OCI-LY1 (cell line): ENCODE measurements at regions not wholly inside any gene's neighbourhood (a gene's known extent, or its start where the extent isn't known, plus 50 kb on each side); places are given as distances from the start of the nearest gene placed in this dataset.

Experiments
- H2AFZ ChIP-seq: fragments of 200-600 bp; sonication (generic), shearing (Covaris generic); 2 replicates; pipeline ENCODE4 v1.6.0; 2014; ENCODE audit warnings: antibody characterized with exemption, mild to moderate bottlenecking, low read length
- H3F3A ChIP-seq: fragments of 200-600 bp; sonication (generic), shearing (Covaris generic); 2 replicates; pipeline ENCODE4 v1.6.0; 2014; ENCODE audit warnings: mild to moderate bottlenecking, antibody characterized with exemption, low read length, moderate library complexity; ENCODE audit not compliant: insufficient read depth
- H3K27ac ChIP-seq: fragments of 200-600 bp; sonication (generic); 2 replicates; pipeline ENCODE4 v1.5.1; 2014; ENCODE audit warnings: low read length, mixed run types, mild to moderate bottlenecking, low read depth; ENCODE audit not compliant: poor library complexity, severe bottlenecking
- H3K27me3 ChIP-seq: fragments of 200-600 bp; sonication (generic); 2 replicates; pipeline ENCODE4 v1.6.0; 2014; ENCODE audit warnings: antibody characterized with exemption, mild to moderate bottlenecking, low read length, moderate library complexity; ENCODE audit not compliant: insufficient read depth
- H3K36me3 ChIP-seq: fragments of 200-600 bp; sonication (generic); 2 replicates; pipeline ENCODE4 v1.6.1; 2014; ENCODE audit warnings: mild to moderate bottlenecking, antibody characterized with exemption, low read length, moderate library complexity, mixed read lengths; ENCODE audit not compliant: insufficient read depth
- H3K4me1 ChIP-seq: fragments of 200-600 bp; sonication (generic); 2 replicates; pipeline ENCODE4 v1.5.1; 2014; ENCODE audit warnings: mild to moderate bottlenecking, low read length, moderate library complexity; ENCODE audit not compliant: insufficient read depth, severe bottlenecking
- H3K4me2 ChIP-seq: fragments of 200-600 bp; sonication (generic), shearing (Covaris generic); 2 replicates; pipeline ENCODE4 v1.6.1; 2014; ENCODE audit warnings: low read length
- H3K4me3 ChIP-seq: fragments of 200-600 bp; sonication (generic); 2 replicates; pipeline ENCODE4 v1.5.1; 2014; ENCODE audit warnings: low read length, low read depth, mild to moderate bottlenecking, mixed read lengths; ENCODE audit not compliant: poor library complexity, severe bottlenecking
- H3K79me2 ChIP-seq: fragments of 200-600 bp; shearing (Covaris generic); 2 replicates; pipeline ENCODE4 v1.6.1; 2016; ENCODE audit warnings: mixed run types, low read length, mixed read lengths; ENCODE audit not compliant: insufficient read depth
- H3K9ac ChIP-seq: fragments of 200-600 bp; sonication (generic), shearing (Covaris generic); 2 replicates; pipeline ENCODE4 v1.6.1; 2014; ENCODE audit warnings: mild to moderate bottlenecking, low read length, mixed read lengths
- H3K9me2 ChIP-seq: fragments of 200-600 bp; sonication (generic), shearing (Covaris generic); 2 replicates; pipeline ENCODE4 v1.6.1; 2014; ENCODE audit warnings: low read depth, mild to moderate bottlenecking, low read length, mixed read lengths
- H3K9me3 ChIP-seq: fragments of 200-600 bp; shearing (Covaris generic); 2 replicates; pipeline ENCODE4 v1.6.1; 2014; ENCODE audit warnings: low read length, mixed read lengths
- H4K20me1 ChIP-seq: fragments of 200-600 bp; sonication (generic), shearing (Covaris generic); 2 replicates; pipeline ENCODE4 v1.6.0; 2016; ENCODE audit warnings: mild to moderate bottlenecking, low read length; ENCODE audit not compliant: insufficient read depth
- CTCF ChIP-seq: fragments of 200-600 bp; sonication (generic), shearing (Covaris generic); IDR thresholded peaks from 2 replicates; pipeline ENCODE4 v1.5.1; 2017; ENCODE audit warnings: mild to moderate bottlenecking, antibody characterized with exemption, low read length, moderate library complexity, mixed read lengths
- EZH2 ChIP-seq: fragments of 200-600 bp; sonication (generic), shearing (Covaris generic); IDR thresholded peaks from 2 replicates; pipeline ENCODE4 v1.8.0; 2017; ENCODE audit warnings: borderline replicate concordance, mixed run types, mild to moderate bottlenecking, antibody characterized with exemption, low read length, moderate library complexity, mixed read lengths

- TF ChIP-seq CTCF (no peak), EZH2 (no peak)
- H3K9ac ChIP-seq = no peak overlapping the region
- no peak overlapping the region for H3K4me2 ChIP-seq
- no peaks in the 10 kb centered on the region for H3K9me3 ChIP-seq
- H3K4me1 ChIP-seq = peaks cover 29% of the 10 kb centered on the region
- H3F3A ChIP-seq = no peaks in the 10 kb centered on the region
- no peaks in the 10 kb centered on the region for H4K20me1 ChIP-seq
- H3K79me2 ChIP-seq = no peaks in the 10 kb centered on the region
- no peaks in the 10 kb centered on the region; the same call in 1 of the 2 replicates for H3K9me2 ChIP-seq
- no peak overlapping the region for H3K4me3 ChIP-seq
- peak overlapping the region; percentile 75 for H3K27ac ChIP-seq
- no peak overlapping the region for H2AFZ ChIP-seq
- H3K36me3 ChIP-seq = no peaks in the 10 kb centered on the region
- H3K27me3 ChIP-seq = no peaks in the 10 kb centered on the region
Measured at GRCh38 chr6:67888546-67888885, 746.6 kb upstream of the ADGRB3 start.

- H3K9me2 ChIP-seq = no peaks in the 10 kb centered on the region; the same call in 1 of the 2 replicates
Measured at GRCh38 chr6:67887747-67888545, 747.1 kb upstream of the ADGRB3 start.

GRCh38 chr6:67887419-67887746, 747.7 kb upstream of the ADGRB3 start:
- H3K4me2 ChIP-seq = no peak overlapping the region
- H3K9me2 ChIP-seq = no peaks in the 10 kb centered on the region; the same call in 1 of the 2 replicates
- H3K9ac ChIP-seq = no peak overlapping the region
- no peaks in the 10 kb centered on the region for H3F3A ChIP-seq
- H3K79me2 ChIP-seq = no peaks in the 10 kb centered on the region
- H3K4me3 ChIP-seq = no peak overlapping the region
- no peaks in the 10 kb centered on the region for H3K27me3 ChIP-seq
- H3K27ac ChIP-seq = no peak overlapping the region
- H3K9me3 ChIP-seq = no peaks in the 10 kb centered on the region
- H3K36me3 ChIP-seq = no peaks in the 10 kb centered on the region
- H2AFZ ChIP-seq = no peak overlapping the region
- no peaks in the 10 kb centered on the region for H4K20me1 ChIP-seq
- peaks cover 29% of the 10 kb centered on the region for H3K4me1 ChIP-seq
- no peak for TF ChIP-seq CTCF
- TF ChIP-seq EZH2 = no peak

More at GRCh38 chr6:67887747-67888545, 747.1 kb upstream of the ADGRB3 start:
- no peak overlapping the region for H3K4me3 ChIP-seq
- H3K27ac ChIP-seq = peak overlapping the region; percentile 75
- H3K4me1 ChIP-seq = peaks cover 29% of the 10 kb centered on the region
- H3K4me2 ChIP-seq = no peak overlapping the region
- no peaks in the 10 kb centered on the region for H4K20me1 ChIP-seq
- H3K27me3 ChIP-seq = no peaks in the 10 kb centered on the region
- H3K9me3 ChIP-seq = no peaks in the 10 kb centered on the region
- H3K36me3 ChIP-seq = no peaks in the 10 kb centered on the region
- no peak for TF ChIP-seq EZH2
- TF ChIP-seq CTCF = no peak
- H2AFZ ChIP-seq = no peak overlapping the region
- H3K9ac ChIP-seq = no peak overlapping the region
- H3K79me2 ChIP-seq = no peaks in the 10 kb centered on the region
- H3F3A ChIP-seq = no peaks in the 10 kb centered on the region
